MCF 10A (cell line): ENCODE measurements at regions not wholly inside any gene's neighbourhood (a gene's known extent, or its start where the extent isn't known, plus 50 kb on each side); places are given as distances from the start of the nearest gene placed in this dataset.

Experiments used
- BruUV-seq: library from RNA; stranded (reverse); fragments of 400-500 nt; replicated peaks from 2 replicates; lab custom pipeline; 2021; lab: Mats Ljungman, UMichigan
- CTCF ChIA-PET: fragments of 300-600 bp; sonication (Branson Sonifier 250); formaldehyde crosslinking; extraction: SDS; loops from one replicate; lab custom pipeline; 2021; ENCODE audit warnings: antibody characterized with exemption, inconsistent platforms; lab: Yijun Ruan, JAX
- POLR2A ChIA-PET: fragments of 300-600, 350-650 bp; sonication (Branson Sonifier 250); formaldehyde crosslinking; extraction: SDS; loops from one replicate; lab custom pipeline; 2020; ENCODE audit warnings: antibody characterized with exemption, inconsistent platforms; lab: Yijun Ruan, JAX
- DNase-seq: peaks from one replicate; pipeline ENCODE4 v3.0.0-alpha.2; 2018; ENCODE audit not compliant: unreplicated experiment
- H3K27ac Mint-ChIP-seq: one replicate; pipeline ENCODE4 v1.8.0; 2022; ENCODE audit warnings: mild to moderate bottlenecking, low read depth, mixed read lengths; ENCODE audit not compliant: unreplicated experiment
- H3K27me3 Mint-ChIP-seq: one replicate; pipeline ENCODE4 v1.8.0; 2022; ENCODE audit warnings: mixed read lengths; ENCODE audit not compliant: insufficient read depth, unreplicated experiment
- H3K36me3 Mint-ChIP-seq: one replicate; pipeline ENCODE4 v1.8.0; 2022; ENCODE audit warnings: mild to moderate bottlenecking, moderate library complexity, mixed read lengths; ENCODE audit not compliant: insufficient read depth, unreplicated experiment
- H3K4me1 Mint-ChIP-seq: one replicate; pipeline ENCODE4 v1.8.0; 2022; ENCODE audit warnings: mixed read lengths; ENCODE audit not compliant: insufficient read depth, unreplicated experiment
- H3K4me3 Mint-ChIP-seq: one replicate; pipeline ENCODE4 v1.8.0; 2022; ENCODE audit warnings: mild to moderate bottlenecking, moderate library complexity, mixed read lengths; ENCODE audit not compliant: unreplicated experiment
- H3K9me3 Mint-ChIP-seq: one replicate; pipeline ENCODE4 v1.8.0; 2022; ENCODE audit warnings: mixed read lengths; ENCODE audit not compliant: unreplicated experiment
- CTCF ChIP-seq: fragments of 200-600 bp; IDR thresholded peaks from one replicate; pipeline ENCODE4 v1.8.0; 2022; ENCODE audit warnings: antibody characterized with exemption, mild to moderate bottlenecking; ENCODE audit not compliant: unreplicated experiment
- intact Hi-C: fragments of 100-400 bp; cut with micrococcal nuclease; formaldehyde crosslinking; loops from 2 replicates; pipeline ENCODE4 v1.14.1; 2022

GRCh38 chr1:226804907-226805759 is 65.3 kb upstream of the PSEN2 start:
- Mint-ChIP-seq H3K27me3 (no peaks in the 10 kb centered on the region), H3K36me3 (no peaks in the 10 kb centered on the region), H3K27ac (no peak overlapping the region), H3K4me3 (no peak overlapping the region), H3K9me3 (no peaks in the 10 kb centered on the region), H3K4me1 (no peaks in the 10 kb centered on the region)
- intact Hi-C loops, result no loop called here
- TF ChIP-seq CTCF, result no peak
- DNase-seq, result no peak
- no TSS peak for BruUV-seq
- ChIA-PET CTCF (interaction anchor here (0.5 to 1.2 kb wide), 6 partner anchors 14 to 642 kb away, joined by 3 to 7 read pairs (median 4); no protein-coding TSS in a partner anchor), POLR2A (interaction anchor here (0.6 to 2.2 kb wide), 4 partner anchors 10 to 50 kb away, joined by 3 to 13 read pairs (median 5); no protein-coding TSS in a partner anchor)

GRCh38 chr1:226800763-226801380 is 61.8 kb upstream of the ITPKB start:
- Mint-ChIP-seq H3K4me3 (no peak overlapping the region), H3K9me3 (no peaks in the 10 kb centered on the region), H3K36me3 (no peaks in the 10 kb centered on the region), H3K4me1 (no peaks in the 10 kb centered on the region), H3K27ac (peak overlapping the region; percentile 1), H3K27me3 (no peaks in the 10 kb centered on the region)
- BruUV-seq, result no TSS peak
- DNase-seq, result no peak
- TF ChIP-seq CTCF, result no peak
- intact Hi-C loops, result no loop called here
- ChIA-PET POLR2A (interaction anchor here (0.7 to 1.7 kb wide), 5 partner anchors 9 to 62 kb away, joined by 3 to 11 read pairs (median 3); no protein-coding TSS in a partner anchor), CTCF (interaction anchor here (0.6 to 1.0 kb wide), 3 partner anchors 89 to 491 kb away, joined by 3 read pairs; no protein-coding TSS in a partner anchor)

DNA sequence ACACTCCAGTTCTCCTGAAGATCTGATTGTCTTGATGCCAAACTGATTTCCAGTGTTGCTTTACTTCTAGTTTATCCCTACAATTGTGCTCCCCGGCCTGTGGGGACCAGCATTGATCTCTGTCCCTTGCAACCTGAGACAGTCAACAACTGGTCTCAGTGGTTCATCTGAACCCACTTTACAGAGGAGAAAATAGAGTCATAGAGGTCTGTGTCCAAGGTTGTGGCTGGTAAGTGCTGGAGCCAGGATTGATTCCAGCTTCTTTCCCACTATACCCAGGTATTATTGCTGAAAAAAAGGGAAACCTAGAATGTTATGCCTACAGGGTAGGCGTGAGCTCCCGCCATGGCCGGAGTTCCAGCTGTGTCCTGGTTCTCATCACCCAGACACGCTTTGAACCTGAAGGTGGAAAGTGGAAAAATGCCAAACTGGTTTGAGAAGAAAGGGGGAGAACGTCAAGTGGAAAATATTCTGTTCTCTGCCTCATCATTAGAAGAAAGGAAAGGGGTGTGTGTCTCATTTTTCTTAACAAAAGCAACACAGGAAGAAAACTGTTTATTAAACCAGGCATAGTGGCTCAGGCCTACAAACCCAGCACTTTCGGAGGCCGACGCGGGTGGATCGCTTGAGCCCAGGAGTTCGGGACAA is 60.7 kb upstream of the ITPKB start:
- no peaks in the 10 kb centered on the region for H3K4me1 Mint-ChIP-seq
- BruUV-seq, result no TSS peak
- intact Hi-C loops, result no loop called here
- POLR2A ChIA-PET, result interaction anchor here (1.0 to 1.7 kb wide), 4 partner anchors 8 to 61 kb away, joined by 3 to 11 read pairs (median 4); no protein-coding TSS in a partner anchor
- no peaks in the 10 kb centered on the region for H3K27me3 Mint-ChIP-seq
- no peak overlapping the region for H3K4me3 Mint-ChIP-seq
- TF ChIP-seq CTCF, result no peak
- CTCF ChIA-PET, result interaction anchor here (0.6 to 1.3 kb wide), 4 partner anchors 15 to 490 kb away, joined by 3 to 6 read pairs (median 3); no protein-coding TSS in a partner anchor
- DNase-seq, result no peak
- no peaks in the 10 kb centered on the region for H3K9me3 Mint-ChIP-seq
- no peaks in the 10 kb centered on the region for H3K36me3 Mint-ChIP-seq
- no peak overlapping the region for H3K27ac Mint-ChIP-seq
